K562 (cell line): ENCODE measurements at regions not wholly inside any gene's neighbourhood (a gene's known extent, or its start where the extent isn't known, plus 50 kb on each side); places are given as distances from the start of the nearest gene placed in this dataset.

ENCODE experiments used
- ATAC-seq: fragments of 200-7000 bp; cut with Tn5 transposase; 3 replicates; pipeline ENCODE4 v1.9.1; 2020; ENCODE audit warnings: moderate library complexity
- BruUV-seq: library from RNA; stranded (reverse); fragments of 400-500 nt; replicated peaks from 2 replicates; lab custom pipeline; 2021; lab: Mats Ljungman, UMichigan
- CTCF ChIA-PET: fragments of 300-600 bp; formaldehyde crosslinking; extraction: SDS; loops from one replicate; lab custom pipeline; 2021; ENCODE audit warnings: low intra/inter-chr PET ratio; lab: Yijun Ruan, JAX
- POLR2A ChIA-PET: fragments of 300-600, 350-650 bp; sonication (Branson Sonifier 250); formaldehyde crosslinking; extraction: SDS; loops from one replicate; lab custom pipeline; 2021; ENCODE audit warnings: antibody characterized with exemption, inconsistent platforms; lab: Yijun Ruan, JAX
- DNase-seq, 4 experiments: peaks; one replicate each; pipeline versions ENCODE4 v3.0.0 to v3.0.0-alpha.2; 2011 to 2018; ENCODE audit warnings: low spot score in 3 of 4, mixed read lengths in 3 of 4; ENCODE audit errors: extremely low read depth in 1 of 4
- FAIRE-seq: peaks from 2 replicates; lab custom pipeline; 2011; peaks lifted over from hg19 to GRCh38; lab: Jason Lieb, UNC
- H2AFZ ChIP-seq: 2 replicates; pipeline ENCODE4 v1.6.0; 2011; ENCODE audit warnings: low read depth, low read length, control low read depth, inconsistent platforms
- H3K27ac ChIP-seq: fragments of 200-600 bp; 3 replicates; pipeline ENCODE4 v1.8.0; 2011; ENCODE audit warnings: low read depth, mild to moderate bottlenecking, control low read depth, inconsistent platforms, low read length, moderate library complexity, mixed read lengths; ENCODE audit errors: extremely low read depth
- H3K27me3 ChIP-seq, 2 experiments: fragments of 300-600 bp in 1 of 2; 2 replicates in 1 of 2; 3 replicates in 1 of 2; pipeline versions ENCODE4 v1.6.0 to v1.8.0; 2011; ENCODE audit warnings: inconsistent platforms in 2 of 2, low read length in 2 of 2, mild to moderate bottlenecking in 1 of 2, mixed read lengths in 1 of 2, moderate library complexity in 1 of 2; ENCODE audit not compliant: control insufficient read depth in 2 of 2, insufficient read depth in 2 of 2
- H3K36me3 ChIP-seq: fragments of 300-600 bp; 3 replicates; pipeline ENCODE4 v1.8.0; 2011; ENCODE audit warnings: mild to moderate bottlenecking, low read length, inconsistent platforms; ENCODE audit not compliant: control insufficient read depth, insufficient read depth
- H3K4me1 ChIP-seq, 2 experiments: fragments of 200-600 bp in 1 of 2; replicated peaks in 1 of 2; 2 replicates in 1 of 2; 3 replicates in 1 of 2; pipeline versions ENCODE4 v1.5.1 to v1.8.0; 2011; ENCODE audit warnings: inconsistent platforms in 2 of 2, low read length in 2 of 2, mild to moderate bottlenecking in 1 of 2, mixed read lengths in 1 of 2, moderate library complexity in 1 of 2; ENCODE audit not compliant: control insufficient read depth in 2 of 2, insufficient read depth in 2 of 2
- H3K4me2 ChIP-seq: 2 replicates; pipeline ENCODE4 v1.6.1; 2011; ENCODE audit warnings: low read length, control low read depth, inconsistent platforms, mixed read lengths; ENCODE audit not compliant: insufficient read depth
- H3K4me3 ChIP-seq: fragments of 200-600 bp; sonication (generic), shearing (Covaris generic); 2 replicates; pipeline ENCODE4 v1.5.1; 2016; ENCODE audit warnings: control low read depth, inconsistent platforms
- H3K79me2 ChIP-seq: fragments of 200-600 bp; 3 replicates; pipeline ENCODE4 v1.8.0; 2011; ENCODE audit warnings: low read length, inconsistent platforms; ENCODE audit not compliant: control insufficient read depth, insufficient read depth
- H3K9ac ChIP-seq, 2 experiments: 2 replicates each; pipeline versions ENCODE4 v1.6.0 to v1.6.1; 2011; ENCODE audit warnings: low read depth in 2 of 2, low read length in 2 of 2, control low read depth in 1 of 2, inconsistent platforms in 1 of 2, mild to moderate bottlenecking in 1 of 2, mixed read lengths in 1 of 2; ENCODE audit not compliant: insufficient read depth in 1 of 2
- H3K9me1 ChIP-seq: one replicate; pipeline ENCODE4 v1.6.0; 2011; ENCODE audit warnings: inconsistent platforms, mild to moderate bottlenecking, low read length, moderate library complexity; ENCODE audit not compliant: control insufficient read depth, insufficient read depth
- H3K9me3 ChIP-seq: replicated peaks from 2 replicates; pipeline ENCODE4 v1.5.1; 2011; ENCODE audit warnings: low read depth, low read length, inconsistent platforms; ENCODE audit not compliant: control insufficient read depth, insufficient read depth
- H4K20me1 ChIP-seq: replicated peaks from 2 replicates; pipeline ENCODE4 v1.6.1; 2011; ENCODE audit warnings: low read length, inconsistent platforms, mixed read lengths; ENCODE audit not compliant: control insufficient read depth, insufficient read depth
- ATF3 ChIP-seq, 2 experiments: fragments of 450-650 bp in 1 of 2; sonication (generic) in 1 of 2; formaldehyde crosslinking in 1 of 2; IDR thresholded peaks in 1 of 2; conservative IDR thresholded peaks in 1 of 2; 2 replicates each; pipeline versions ENCODE4 v1.6.1 to v1.8.1; 2016 to 2023; ENCODE audit warnings: mild to moderate bottlenecking in 2 of 2, moderate library complexity in 2 of 2, inconsistent platforms in 1 of 2, missing genetic modification reagents in 1 of 2
- CEBPG ChIP-seq, 3 experiments: fragments of 200-800 bp in 1 of 3; sonication (Bioruptor generic) in 1 of 3; sonication (generic) in 1 of 3; formaldehyde crosslinking in 1 of 3; IDR thresholded peaks in 2 of 3; conservative IDR thresholded peaks in 1 of 3; 2 replicates each; pipeline versions ENCODE4 v1.6.1 to v1.8.0; 2016 to 2022; ENCODE audit warnings: missing compliant biosample characterization in 2 of 3, missing genetic modification characterization in 2 of 3, mild to moderate bottlenecking in 1 of 3, missing genetic modification reagents in 1 of 3
- FOXK2 ChIP-seq, 2 experiments: fragments of 450-650 bp; IDR thresholded peaks in 1 of 2; conservative IDR thresholded peaks in 1 of 2; 2 replicates each; pipeline ENCODE4 v1.6.1; 2016; ENCODE audit warnings: low read depth in 2 of 2, mild to moderate bottlenecking in 1 of 2
- MAX ChIP-seq: sonication (generic); formaldehyde crosslinking; IDR thresholded peaks from 2 replicates; pipeline ENCODE4 v1.9.0; 2022; ENCODE audit warnings: mild to moderate bottlenecking, missing genetic modification reagents
- MEIS2 ChIP-seq: fragments of 450-650 bp; IDR thresholded peaks from 2 replicates; pipeline ENCODE4 v1.6.1; 2014; ENCODE audit warnings: mild to moderate bottlenecking; ENCODE audit not compliant: partially characterized antibody
- POLR2H ChIP-seq: IDR thresholded peaks from 2 replicates; pipeline ENCODE4 v1.6.1; 2016; ENCODE audit warnings: missing genetic modification characterization, low read depth, mild to moderate bottlenecking, control low read depth, missing compliant biosample characterization, moderate library complexity
- SRSF9 ChIP-seq: fragments of 200-400 bp; formaldehyde crosslinking; IDR thresholded peaks from 2 replicates; pipeline ENCODE4 v1.6.1; 2017; ENCODE audit warnings: low read depth, low read length, borderline replicate concordance
- TSHZ1 ChIP-seq: fragments of 250-450 bp; sonication (Bioruptor Pico); IDR thresholded peaks from 2 replicates; pipeline ENCODE4 v1.4.0; 2020; ENCODE audit warnings: mild to moderate bottlenecking, moderate library complexity
- ZNF644 ChIP-seq: fragments of 200-800 bp; sonication (Bioruptor generic); IDR thresholded peaks from 2 replicates; pipeline ENCODE4 v1.6.1; 2016; ENCODE audit warnings: low read depth, missing genetic modification characterization, missing compliant biosample characterization
- ZSCAN29 ChIP-seq: fragments of 450-650 bp; IDR thresholded peaks from 2 replicates; pipeline ENCODE4 v1.6.1; 2017
- WGBS: fragments of 100-300 bp; shearing (Covaris generic); methylation state at CpG from one replicate; pipeline ENCODE4 v1.1.6; 2016; ENCODE audit warnings: low coverage, mixed read lengths; ENCODE audit not compliant: insufficient coverage; ENCODE audit errors: missing lambda C conversion rate; 5-methylcytosine and 5-hydroxymethylcytosine counted together
- in situ Hi-C: fragments of 300-500 bp; cut with MboI; formaldehyde crosslinking; loops from 4 replicates; pipeline ENCODE4 v1.15.0; 2018; ENCODE audit warnings: inconsistent platforms, mixed read lengths
- intact Hi-C: fragments of 100-400 bp; cut with micrococcal nuclease; formaldehyde crosslinking; loops from 2 replicates; pipeline ENCODE4 v1.14.2; 2022

- no peak for TF ChIP-seq MAX (CRISPR knock-in tag)
- TF ChIP-seq TSHZ1 (CRISPR knock-in tag): no peak
- TF ChIP-seq ZNF644 (tag): no peak
- no peak for TF ChIP-seq MEIS2
- no peak for TF ChIP-seq POLR2H (tag)
- no peak for TF ChIP-seq FOXK2 (conservative IDR thresholded peaks at IDR 0.05 in 1 of 2, IDR thresholded peaks at IDR 0.05 in 1 of 2; ENCODE audit: low read depth in 2 of 2)
- TF ChIP-seq, all 486 proteins: peak for 0
These were observed 82.1 kb upstream of the LRRC7 start (continued) for GRCh38 chr1:69485616-69486015.

- no peaks in the 10 kb centered on the region for H3K27me3 ChIP-seq
- ChIA-PET POLR2A (no interaction called here), CTCF (no interaction called here)
- no peak for DNase-seq
- WGBS: 23% methylated on average over 2 of the region's 2 CpGs
- H3K79me2 ChIP-seq: no peaks in the 10 kb centered on the region
- no peaks in the 10 kb centered on the region for H3K4me1 ChIP-seq
- no peak overlapping the region for H3K27ac ChIP-seq
- FAIRE-seq: no peak
- H3K36me3 ChIP-seq: no peaks in the 10 kb centered on the region
- no peak overlapping the region for H3K4me2 ChIP-seq
- in situ Hi-C loops (no loop called here), intact Hi-C loops (no loop called here)
- no peak overlapping the region for H3K4me3 ChIP-seq
- no peak overlapping the region; the same call in 1 of the 2 replicates for H2AFZ ChIP-seq
- TF ChIP-seq SRSF9 (no peak), ATF3 (IDR thresholded peaks at IDR 0.05) (peak; percentile 43), ATF3 (CRISPR knock-in tag; conservative IDR thresholded peaks at IDR 0.05) (no peak), CEBPG (CRISPR knock-in tag; IDR thresholded peaks at IDR 0.05) (no peak), CEBPG (tag; conservative IDR thresholded peaks at IDR 0.05 in 1 of 2, IDR thresholded peaks at IDR 0.05 in 1 of 2) (peak; percentile 35 to 53; a peak in 2 of 4 replicates), ZSCAN29 (no peak)
- H3K9me3 ChIP-seq: 0 out of 2 replicates have a peak, but pooled peaks cover 3% of the 10 kb centered on the region
- ATAC-seq: no peak
- no peaks in the 10 kb centered on the region for H3K9me1 ChIP-seq
- H3K9ac ChIP-seq: no peak overlapping the region
- no peaks in the 10 kb centered on the region for H4K20me1 ChIP-seq
- no TSS peak for BruUV-seq
These were observed 76.3 kb upstream of the LRRC7 start for GRCh38 chr1:69491416-69491815.
